ENCODE measurements at regions not wholly inside any gene's neighbourhood (a gene's known extent, or its start where the extent isn't known, plus 50 kb on each side); places are given as distances from the start of the nearest gene placed in this dataset.
"Not testable (repeated sequence)": the region's sequence is repeated elsewhere in the genome, so short reads cannot be mapped to it uniquely, and the experiment has no call there.

DNA sequence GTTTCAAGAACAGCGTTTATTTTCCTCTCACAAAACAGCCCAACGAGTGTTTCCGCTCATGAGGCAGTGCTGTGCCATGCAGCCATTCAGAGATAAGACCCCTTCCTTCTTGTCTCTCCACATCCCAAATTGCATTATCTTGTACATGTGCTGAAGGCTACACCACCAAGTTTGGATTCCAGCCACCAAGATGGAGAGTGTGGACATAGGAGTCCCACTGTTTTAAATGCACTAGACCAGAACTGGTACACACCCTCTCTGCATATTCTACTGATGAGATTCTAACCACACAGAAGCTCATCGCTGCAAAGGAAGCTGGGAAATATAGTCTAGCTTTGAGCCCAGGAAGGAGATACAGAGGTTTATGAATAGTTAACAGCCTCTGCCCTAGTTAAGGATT, 509.4 kb downstream of the NFIB start:
- Histone ChIP-seq H3K9me3 (ENCODE audit: control insufficient read depth, insufficient read depth, low read depth, low read length) (no peaks in the 10 kb centered on the region), H3K4me1 (ENCODE audit: control insufficient read depth, insufficient read depth, low read length) (no peaks in the 10 kb centered on the region), H3K27ac (ENCODE audit: extremely low read depth, low read depth, low read length) (no peak overlapping the region), H3K4me3 (ENCODE audit: low read depth, low read length) (no peak overlapping the region), H3K36me3 (ENCODE audit: control insufficient read depth in 2 of 2, insufficient read depth in 1 of 2, low read length in 2 of 2) (no peaks in the 10 kb centered on the region)
- TF ChIP-seq ZBTB17 (tag by site-specific recombination; IDR thresholded peaks at IDR 0.05): no peak
- TF ChIP-seq HOXA7 (CRISPR knock-in tag; IDR thresholded peaks at IDR 0.05; ENCODE audit: borderline replicate concordance): no peak
- TF ChIP-seq HOXD13 (CRISPR knock-in tag; IDR thresholded peaks at IDR 0.05; ENCODE audit: borderline replicate concordance): no peak
- TF ChIP-seq GLI2 (tag by site-specific recombination; IDR thresholded peaks at IDR 0.05; ENCODE audit: borderline replicate concordance, low read depth): no peak
- TF ChIP-seq ZNF639 (tag by site-specific recombination; IDR thresholded peaks at IDR 0.05): no peak
- TF ChIP-seq ZNF221 (tag by site-specific recombination; IDR thresholded peaks at IDR 0.05; ENCODE audit: borderline replicate concordance): no peak
- TF ChIP-seq ZNF776 (tag by site-specific recombination; IDR thresholded peaks at IDR 0.05; ENCODE audit: borderline replicate concordance): no peak
- no peak for TF ChIP-seq ZNF501 (tag by site-specific recombination; IDR thresholded peaks at IDR 0.05)
- TF ChIP-seq TRIM28 (IDR thresholded peaks at IDR 0.05; ENCODE audit: borderline replicate concordance, low read length): no peak
- TF ChIP-seq ZNF555 (tag by site-specific recombination; conservative IDR thresholded peaks at IDR 0.05): no peak
- no peak for TF ChIP-seq ZNF561 (tag by site-specific recombination; IDR thresholded peaks at IDR 0.05; ENCODE audit: borderline replicate concordance)
- no peak for TF ChIP-seq SALL2 (tag by site-specific recombination; IDR thresholded peaks at IDR 0.05; ENCODE audit: borderline replicate concordance)
- no peak for TF ChIP-seq ZNF133 (tag by site-specific recombination; IDR thresholded peaks at IDR 0.05)
- TF ChIP-seq ZNF473 (tag by site-specific recombination; IDR thresholded peaks at IDR 0.05): no peak
- TF ChIP-seq OVOL3 (tag by site-specific recombination; IDR thresholded peaks at IDR 0.05): no peak
- no peak for TF ChIP-seq ZNF623 (tag by site-specific recombination; IDR thresholded peaks at IDR 0.05)
- no peak for TF ChIP-seq ZNF37A (tag by site-specific recombination; IDR thresholded peaks at IDR 0.05)
- TF ChIP-seq, protein P1, sequence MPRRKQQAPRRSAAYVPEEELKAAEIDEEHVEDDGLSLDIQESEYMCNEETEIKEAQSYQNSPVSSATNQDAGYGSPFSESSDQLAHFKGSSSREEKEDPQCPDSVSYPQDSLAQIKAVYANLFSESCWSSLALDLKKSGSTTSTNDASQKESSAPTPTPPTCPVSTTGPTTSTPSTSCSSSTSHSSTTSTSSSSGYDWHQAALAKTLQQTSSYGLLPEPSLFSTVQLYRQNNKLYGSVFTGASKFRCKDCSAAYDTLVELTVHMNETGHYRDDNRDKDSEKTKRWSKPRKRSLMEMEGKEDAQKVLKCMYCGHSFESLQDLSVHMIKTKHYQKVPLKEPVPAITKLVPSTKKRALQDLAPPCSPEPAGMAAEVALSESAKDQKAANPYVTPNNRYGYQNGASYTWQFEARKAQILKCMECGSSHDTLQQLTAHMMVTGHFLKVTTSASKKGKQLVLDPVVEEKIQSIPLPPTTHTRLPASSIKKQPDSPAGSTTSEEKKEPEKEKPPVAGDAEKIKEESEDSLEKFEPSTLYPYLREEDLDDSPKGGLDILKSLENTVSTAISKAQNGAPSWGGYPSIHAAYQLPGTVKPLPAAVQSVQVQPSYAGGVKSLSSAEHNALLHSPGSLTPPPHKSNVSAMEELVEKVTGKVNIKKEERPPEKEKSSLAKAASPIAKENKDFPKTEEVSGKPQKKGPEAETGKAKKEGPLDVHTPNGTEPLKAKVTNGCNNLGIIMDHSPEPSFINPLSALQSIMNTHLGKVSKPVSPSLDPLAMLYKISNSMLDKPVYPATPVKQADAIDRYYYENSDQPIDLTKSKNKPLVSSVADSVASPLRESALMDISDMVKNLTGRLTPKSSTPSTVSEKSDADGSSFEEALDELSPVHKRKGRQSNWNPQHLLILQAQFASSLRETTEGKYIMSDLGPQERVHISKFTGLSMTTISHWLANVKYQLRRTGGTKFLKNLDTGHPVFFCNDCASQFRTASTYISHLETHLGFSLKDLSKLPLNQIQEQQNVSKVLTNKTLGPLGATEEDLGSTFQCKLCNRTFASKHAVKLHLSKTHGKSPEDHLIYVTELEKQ (tag by site-specific recombination; IDR thresholded peaks at IDR 0.05; ENCODE audit: borderline replicate concordance): no peak
- TF ChIP-seq ZNF350 (tag by site-specific recombination; IDR thresholded peaks at IDR 0.05): no peak
- no peak for TF ChIP-seq ELK4 (IDR thresholded peaks at IDR 0.05; ENCODE audit: borderline replicate concordance, low read depth, low read length)
- ChIA-PET POLR2A (no interaction called here), CTCF (interaction anchor here (0.6 kb wide), 1 partner anchor 9 kb away, joined by 3 read pairs; no protein-coding TSS in a partner anchor)

GRCh38 chr9:13800776-13801175, 513.2 kb downstream of the NFIB start:
- Histone ChIP-seq H3K27ac (ENCODE audit: extremely low read depth, low read depth, low read length) (no peak overlapping the region), H3K9me3 (ENCODE audit: control insufficient read depth, insufficient read depth, low read depth, low read length) (no peaks in the 10 kb centered on the region), H3K4me1 (ENCODE audit: control insufficient read depth, insufficient read depth, low read length) (no peaks in the 10 kb centered on the region), H3K4me3 (ENCODE audit: low read depth, low read length) (no peak overlapping the region), H3K36me3 (ENCODE audit: control insufficient read depth in 2 of 2, insufficient read depth in 1 of 2, low read length in 2 of 2) (no peaks in the 10 kb centered on the region)
- ChIA-PET CTCF (no interaction called here), POLR2A (no interaction called here)
- TF ChIP-seq ZNF645 (tag by site-specific recombination; IDR thresholded peaks at IDR 0.05): no peak
- no peak for TF ChIP-seq ZNF624 (tag by site-specific recombination; IDR thresholded peaks at IDR 0.05)

- H3K27ac ChIP-seq (ENCODE audit: extremely low read depth, low read depth, low read length); H3K4me1 ChIP-seq (ENCODE audit: control insufficient read depth, insufficient read depth, low read length); H3K4me3 ChIP-seq (ENCODE audit: low read depth, low read length); POLR2A ChIA-PET; H3K9me3 ChIP-seq (ENCODE audit: control insufficient read depth, insufficient read depth, low read depth, low read length); H3K36me3 ChIP-seq (ENCODE audit: control insufficient read depth in 2 of 2, insufficient read depth in 1 of 2, low read length in 2 of 2): not testable (repeated sequence)
- CTCF ChIA-PET: interaction anchor here (0.7 kb wide), 1 partner anchor 49 kb away, joined by 3 read pairs; no protein-coding TSS in a partner anchor
Observed at GRCh38 chr9:13797701-13798100, 516.2 kb downstream of the NFIB start.

All from HEK293 (cell line).